Progenitor cell of endocrine pancreas (in vitro differentiated cells): ENCODE measurements at regions not wholly inside any gene's neighbourhood (a gene's known extent, or its start where the extent isn't known, plus 50 kb on each side); places are given as distances from the start of the nearest gene placed in this dataset.
A peak's percentile ranks its signal among the peaks of the same experiment; 100 is the strongest.

Source experiments
- DNase-seq: peaks from one replicate; pipeline ENCODE4 v3.0.0; 2021; ENCODE audit warnings: low spot score; ENCODE audit not compliant: unreplicated experiment
- H3K27ac Mint-ChIP-seq: 2 replicates; pipeline ENCODE4 v1.8.0; 2021; ENCODE audit warnings: mild to moderate bottlenecking, moderate library complexity, mixed read lengths
- H3K27me3 Mint-ChIP-seq: 2 replicates; pipeline ENCODE4 v1.8.0; 2021; ENCODE audit warnings: mixed read lengths
- H3K36me3 Mint-ChIP-seq: 2 replicates; pipeline ENCODE4 v1.8.0; 2022; ENCODE audit warnings: mixed read lengths; ENCODE audit not compliant: insufficient read depth
- H3K4me1 Mint-ChIP-seq: 2 replicates; pipeline ENCODE4 v1.8.0; 2021; ENCODE audit warnings: low read depth, mixed read lengths
- H3K4me3 Mint-ChIP-seq: 2 replicates; pipeline ENCODE4 v1.8.0; 2021; ENCODE audit warnings: low read depth, mild to moderate bottlenecking, moderate library complexity, mixed read lengths
- H3K9me3 Mint-ChIP-seq: 2 replicates; pipeline ENCODE4 v1.8.0; 2021; ENCODE audit warnings: low read depth, mixed read lengths
- CTCF ChIP-seq: fragments of 200-600 bp; sonication (generic); IDR thresholded peaks from one replicate; pipeline ENCODE4 v1.5.0; 2021; ENCODE audit warnings: antibody characterized with exemption, mild to moderate bottlenecking; ENCODE audit not compliant: unreplicated experiment

GRCh38 chr1:200319148-200319547, 90.7 kb downstream of the ZNF281 start:
- no peak overlapping the region for H3K27ac Mint-ChIP-seq
- H3K9me3 Mint-ChIP-seq, result peaks cover 2% of the 10 kb centered on the region
- peaks cover 37% of the 10 kb centered on the region for H3K4me1 Mint-ChIP-seq
- no peaks in the 10 kb centered on the region for H3K36me3 Mint-ChIP-seq
- H3K4me3 Mint-ChIP-seq, result no peak overlapping the region
- no peaks in the 10 kb centered on the region for H3K27me3 Mint-ChIP-seq
- TF ChIP-seq CTCF, result no peak
- no peak for DNase-seq

GRCh38 chr1:200317236-200317635, 92.6 kb downstream of the ZNF281 start:
- Mint-ChIP-seq H3K27ac (no peak overlapping the region), H3K4me1 (peaks cover 43% of the 10 kb centered on the region), H3K36me3 (no peaks in the 10 kb centered on the region), H3K27me3 (no peaks in the 10 kb centered on the region), H3K9me3 (no peaks in the 10 kb centered on the region), H3K4me3 (no peak overlapping the region)
- TF ChIP-seq CTCF, result no peak
- DNase-seq, result no peak

DNA sequence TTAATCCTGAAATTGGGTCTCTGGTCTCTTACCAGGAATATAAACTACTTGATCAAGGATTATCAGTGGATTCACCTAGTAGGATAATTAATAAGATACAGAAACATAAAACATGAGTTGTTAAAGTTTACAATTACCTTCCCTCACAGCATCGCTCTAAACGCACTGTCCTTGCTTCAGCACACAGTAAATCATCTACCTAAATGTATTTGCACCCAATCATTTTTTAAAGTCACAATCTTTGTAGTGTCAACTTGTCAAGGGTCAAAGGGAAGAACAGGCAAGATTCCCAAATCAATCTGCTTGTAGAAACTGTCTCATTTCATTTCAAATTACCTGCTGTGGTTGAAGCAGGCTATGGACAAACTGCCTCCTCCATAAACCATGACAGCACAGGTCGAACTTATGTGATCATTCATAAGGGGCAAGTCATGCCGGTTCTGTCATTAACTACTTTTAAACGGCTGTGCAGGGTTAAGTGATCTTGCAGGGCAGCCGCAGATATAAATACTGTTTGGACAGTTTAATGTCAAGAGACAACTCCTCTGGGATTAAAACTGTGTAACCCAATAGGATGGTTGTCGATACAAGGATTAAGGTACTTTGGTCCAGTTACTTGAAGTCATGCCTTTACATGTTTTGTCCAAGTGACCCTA, 93.6 kb downstream of the ZNF281 start:
- Mint-ChIP-seq H3K4me1 (peaks cover 43% of the 10 kb centered on the region), H3K9me3 (no peaks in the 10 kb centered on the region), H3K27ac (no peak overlapping the region), H3K36me3 (no peaks in the 10 kb centered on the region), H3K4me3 (no peak overlapping the region), H3K27me3 (no peaks in the 10 kb centered on the region)
- no peak for DNase-seq
- TF ChIP-seq CTCF, result no peak

DNA sequence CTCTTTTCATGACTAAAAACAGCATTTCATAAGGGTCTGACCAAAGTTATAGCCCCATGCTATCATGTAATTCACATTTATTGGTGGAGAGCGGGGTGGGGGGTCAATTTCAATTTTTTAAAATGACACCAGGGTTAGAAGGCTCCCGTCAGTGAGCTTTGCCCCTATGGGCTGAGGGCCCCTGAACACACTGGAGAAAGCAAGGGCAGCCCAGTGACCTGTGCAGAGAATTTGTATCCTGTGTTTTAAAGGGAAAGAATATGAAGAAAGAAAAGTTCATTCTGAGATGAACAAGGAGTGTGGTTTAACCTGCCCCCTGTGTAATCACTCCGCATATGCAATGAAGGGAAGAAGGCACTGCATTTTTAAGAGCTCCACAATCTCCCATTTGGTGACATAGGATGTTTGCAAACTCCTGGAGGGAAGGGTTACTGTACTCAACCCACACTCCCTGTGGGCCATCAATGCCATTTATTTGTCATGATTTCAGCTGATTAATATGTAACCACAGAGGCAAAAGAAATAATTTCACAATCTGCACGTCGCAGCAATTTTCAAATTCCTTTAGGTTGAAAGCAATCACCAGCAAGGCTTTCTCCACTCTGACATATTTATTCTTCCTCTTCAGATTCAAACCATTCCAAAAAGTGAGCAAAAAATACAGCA, 95.6 kb downstream of the ZNF281 start:
- Mint-ChIP-seq H3K4me1 (peaks cover 39% of the 10 kb centered on the region), H3K4me3 (peak overlapping the region; percentile 11), H3K9me3 (no peaks in the 10 kb centered on the region), H3K27me3 (no peaks in the 10 kb centered on the region), H3K27ac (peak overlapping the region; percentile 57), H3K36me3 (no peaks in the 10 kb centered on the region)
- DNase-seq, result no peak
- no peak for TF ChIP-seq CTCF

DNA sequence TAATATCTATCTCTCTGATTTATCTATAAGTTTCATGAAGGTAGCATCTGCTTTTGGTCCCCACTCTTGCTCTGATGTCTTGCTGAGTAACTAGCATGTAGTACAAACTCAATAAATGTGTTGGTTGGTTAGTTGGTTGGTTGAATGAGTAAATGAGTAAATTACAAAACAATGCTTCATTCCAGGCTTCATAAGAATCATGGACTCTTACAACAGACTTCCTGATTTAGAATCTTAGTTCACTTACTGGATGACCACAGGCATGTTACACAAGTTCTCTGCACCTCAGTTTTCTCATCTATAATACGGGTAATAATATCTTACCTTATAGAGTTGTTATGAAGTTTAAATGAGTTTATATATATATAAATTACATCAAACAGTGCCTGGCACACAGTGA, 98.6 kb downstream of the ZNF281 start:
- no peak overlapping the region for H3K4me3 Mint-ChIP-seq
- H3K36me3 Mint-ChIP-seq, result no peaks in the 10 kb centered on the region
- no peaks in the 10 kb centered on the region for H3K27me3 Mint-ChIP-seq
- peaks cover 23% of the 10 kb centered on the region for H3K4me1 Mint-ChIP-seq
- no peaks in the 10 kb centered on the region for H3K9me3 Mint-ChIP-seq
- no peak for TF ChIP-seq CTCF
- no peak for DNase-seq
- H3K27ac Mint-ChIP-seq, result no peak overlapping the region
